ENCODE measurements at regions not wholly inside any gene's neighbourhood (a gene's known extent, or its start where the extent isn't known, plus 50 kb on each side); places are given as distances from the start of the nearest gene placed in this dataset.

DNA sequence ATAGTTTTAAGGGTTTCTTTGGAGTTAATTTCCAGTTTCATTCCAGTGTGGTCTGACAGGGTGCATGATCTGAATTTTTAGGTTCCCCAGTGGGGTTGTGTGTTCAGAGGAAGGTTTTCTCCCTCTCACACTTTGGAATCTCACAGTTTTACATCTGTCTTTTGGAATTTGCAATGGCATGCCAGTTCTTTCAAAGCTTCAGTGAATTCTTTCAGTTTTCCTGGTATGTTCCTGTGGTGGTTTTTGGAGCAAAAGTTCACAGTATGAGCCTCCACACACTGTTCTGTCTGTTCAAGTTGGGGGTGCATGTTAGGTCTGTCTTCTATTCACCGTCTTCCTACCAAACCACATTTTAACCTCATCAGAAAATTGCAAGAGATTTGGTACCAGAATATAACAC lies 624.2 kb downstream of the KCTD16 start:
- no peaks in the 10 kb centered on the region for H3K36me3 ChIP-seq
- TF ChIP-seq CTCF (IDR thresholded peaks at IDR 0.05), result no peak
- TF ChIP-seq POLR2A (IDR thresholded peaks at IDR 0.05), result no peak
- no peaks in the 10 kb centered on the region for H3K27me3 ChIP-seq
- 81 to 95% methylated on average over 1 of the region's 1 CpG for WGBS, 2 donors
- H3K4me1 ChIP-seq, result no peaks in the 10 kb centered on the region
- no peak for DNase-seq
- no peak overlapping the region for H3K27ac ChIP-seq
- intact Hi-C loops (cut with DNase I), result no loop called here
- no peak overlapping the region for H3K4me3 ChIP-seq
- H3K9me3 ChIP-seq, result no peaks in the 10 kb centered on the region

- Histone ChIP-seq H3K27me3 (no peaks in the 10 kb centered on the region), H3K9me3 (no peaks in the 10 kb centered on the region), H3K4me1 (no peaks in the 10 kb centered on the region), H3K27ac (no peak overlapping the region), H3K36me3 (no peaks in the 10 kb centered on the region), H3K4me3 (no peak overlapping the region)
- 58 to 66% methylated on average over 3 of the region's 3 CpGs for WGBS, 2 donors
- intact Hi-C loops (cut with DNase I), result no loop called here
- no peak for DNase-seq
- TF ChIP-seq CTCF (IDR thresholded peaks at IDR 0.05) (no peak), POLR2A (IDR thresholded peaks at IDR 0.05) (no peak)
Measured at GRCh38 chr5:144788556-144788955, 617.9 kb downstream of the KCTD16 start.

GRCh38 chr5:144788046-144788445 lies 617.4 kb downstream of the KCTD16 start:
- Histone ChIP-seq H3K27me3 (no peaks in the 10 kb centered on the region), H3K9me3 (no peaks in the 10 kb centered on the region), H3K4me3 (no peak overlapping the region), H3K27ac (no peak overlapping the region), H3K36me3 (no peaks in the 10 kb centered on the region), H3K4me1 (no peaks in the 10 kb centered on the region)
- intact Hi-C loops (cut with DNase I), result no loop called here
- TF ChIP-seq POLR2A (IDR thresholded peaks at IDR 0.05) (no peak), CTCF (IDR thresholded peaks at IDR 0.05) (no peak)
- 50 to 72% methylated on average over 1 of the region's 1 CpG for WGBS, 2 donors
- DNase-seq, result no peak

GRCh38 chr5:144779368-144779767 lies 608.7 kb downstream of the KCTD16 start:
- 78 to 93% methylated on average over 3 of the region's 3 CpGs for WGBS, 2 donors
- intact Hi-C loops (cut with DNase I), result no loop called here
- Histone ChIP-seq H3K4me3 (no peak overlapping the region), H3K9me3 (no peaks in the 10 kb centered on the region), H3K27me3 (no peaks in the 10 kb centered on the region), H3K36me3 (no peaks in the 10 kb centered on the region), H3K27ac (no peak overlapping the region), H3K4me1 (no peaks in the 10 kb centered on the region)
- no peak for DNase-seq
- TF ChIP-seq POLR2A (IDR thresholded peaks at IDR 0.05), result no peak
- no peak for TF ChIP-seq CTCF (IDR thresholded peaks at IDR 0.05)

- no peak for DNase-seq
- H3K27me3 ChIP-seq, result no peaks in the 10 kb centered on the region
- no peaks in the 10 kb centered on the region for H3K9me3 ChIP-seq
- H3K36me3 ChIP-seq, result no peaks in the 10 kb centered on the region
- no peak overlapping the region for H3K4me3 ChIP-seq
- no peak overlapping the region for H3K27ac ChIP-seq
- TF ChIP-seq CTCF (IDR thresholded peaks at IDR 0.05) (no peak), POLR2A (IDR thresholded peaks at IDR 0.05) (no peak)
- WGBS, 2 donors, result 55 to 76% methylated on average over 2 of the region's 2 CpGs
- intact Hi-C loops (cut with DNase I), result no loop called here
- H3K4me1 ChIP-seq, result no peaks in the 10 kb centered on the region
Measured at GRCh38 chr5:144778561-144778960, 607.9 kb downstream of the KCTD16 start.

Measured in esophagus squamous epithelium (tissue), 5 donors.